Liver (tissue), 8 donors: ENCODE measurements at regions not wholly inside any gene's neighbourhood (a gene's known extent, or its start where the extent isn't known, plus 50 kb on each side); places are given as distances from the start of the nearest gene placed in this dataset.

Experiments
- DNase-seq: peaks from one replicate; pipeline ENCODE4 v3.0.0-alpha.2; 2017; ENCODE audit warnings: low spot score
- H3K27ac ChIP-seq, 2 donors: one replicate each; pipeline ENCODE4 v1.7.0; 2013; ENCODE audit warnings: inconsistent platforms in 2 of 2, low read length in 2 of 2, control low read depth in 1 of 2, low read depth in 1 of 2, mild to moderate bottlenecking in 1 of 2
- H3K27me3 ChIP-seq, 4 donors: one replicate each; pipeline versions ENCODE4 v1.6.1 to v1.7.0; 2013; ENCODE audit warnings: low read length in 3 of 4, inconsistent platforms in 1 of 4, mild to moderate bottlenecking in 1 of 4, moderate library complexity in 1 of 4; ENCODE audit not compliant: control insufficient read depth in 4 of 4, insufficient read depth in 4 of 4
- H3K36me3 ChIP-seq, 4 donors: one replicate each; pipeline versions ENCODE4 v1.6.1 to v1.7.0; 2013; ENCODE audit warnings: low read length in 3 of 4, mild to moderate bottlenecking in 3 of 4, low read depth in 1 of 4, moderate library complexity in 1 of 4; ENCODE audit not compliant: control insufficient read depth in 4 of 4, insufficient read depth in 3 of 4
- H3K4me1 ChIP-seq, 4 donors: one replicate each; pipeline versions ENCODE4 v1.6.1 to v1.7.0; 2013; ENCODE audit warnings: low read length in 3 of 4, mild to moderate bottlenecking in 3 of 4, moderate library complexity in 1 of 4; ENCODE audit not compliant: control insufficient read depth in 4 of 4, insufficient read depth in 4 of 4
- H3K4me3 ChIP-seq, 3 donors: one replicate each; pipeline versions ENCODE4 v1.6.1 to v1.7.0; 2013; ENCODE audit warnings: low read length in 3 of 3, control low read depth in 1 of 3, low read depth in 1 of 3, mild to moderate bottlenecking in 1 of 3
- H3K9ac ChIP-seq, 2 donors: one replicate each; pipeline ENCODE4 v1.7.0; 2013; ENCODE audit warnings: low read length in 2 of 2, mild to moderate bottlenecking in 2 of 2, moderate library complexity in 2 of 2, control low read depth in 1 of 2, low read depth in 1 of 2
- H3K9me3 ChIP-seq, 4 donors: one replicate each; pipeline versions ENCODE4 v1.6.1 to v1.7.0; 2013; ENCODE audit warnings: low read length in 3 of 4; ENCODE audit not compliant: control insufficient read depth in 4 of 4
- CTCF ChIP-seq: fragments of 150-350 bp; IDR thresholded peaks from 2 replicates; pipeline ENCODE4 v1.5.1; 2017; ENCODE audit warnings: improper control_type of control experiment, low read depth, low read length; ENCODE audit not compliant: missing input control
- FOXA2 ChIP-seq: IDR thresholded peaks from 2 replicates; pipeline ENCODE4 v1.6.1; 2016; ENCODE audit warnings: antibody characterized with exemption
- GABPA ChIP-seq, 2 donors: IDR thresholded peaks in 1 of 2; conservative IDR thresholded peaks in 1 of 2; 2 replicates each; pipeline ENCODE4 v1.6.1; 2016; ENCODE audit warnings: antibody characterized with exemption in 2 of 2, mild to moderate bottlenecking in 1 of 2, moderate library complexity in 1 of 2
- HNF4A ChIP-seq, 2 donors: conservative IDR thresholded peaks; 2 replicates each; pipeline ENCODE4 v1.6.1; 2016; ENCODE audit warnings: antibody characterized with exemption in 2 of 2, mild to moderate bottlenecking in 2 of 2
- HNF4G ChIP-seq: IDR thresholded peaks from 2 replicates; pipeline ENCODE4 v1.6.1; 2016; ENCODE audit warnings: antibody characterized with exemption
- JUND ChIP-seq, 2 donors: IDR thresholded peaks; 2 replicates each; pipeline ENCODE4 v1.6.1; 2016; ENCODE audit warnings: antibody characterized with exemption in 2 of 2
- RXRA ChIP-seq, 2 donors: IDR thresholded peaks; 2 replicates each; pipeline ENCODE4 v1.6.1; 2017 to 2018; ENCODE audit warnings: antibody characterized with exemption in 2 of 2, mild to moderate bottlenecking in 1 of 2
- SP1 ChIP-seq: IDR thresholded peaks from 2 replicates; pipeline ENCODE4 v1.6.1; 2018; ENCODE audit warnings: antibody characterized with exemption, mild to moderate bottlenecking
- TAF1 ChIP-seq: conservative IDR thresholded peaks from 2 replicates; pipeline ENCODE4 v1.6.1; 2016; ENCODE audit warnings: antibody characterized with exemption, mild to moderate bottlenecking
- YY1 ChIP-seq: IDR thresholded peaks from 2 replicates; pipeline ENCODE4 v1.6.1; 2016; ENCODE audit warnings: antibody characterized with exemption, mild to moderate bottlenecking
- WGBS: extraction: QIAGEN DNeasy Blood & Tissue Kit; methylation state at CpG from one replicate; pipeline ENCODE4 v1.1.7; 2013; 5-methylcytosine and 5-hydroxymethylcytosine counted together
- TF ChIP-seq, protein P1 (sequence below): IDR thresholded peaks from 2 replicates; pipeline ENCODE4 v1.6.1; 2016; ENCODE audit warnings: antibody characterized with exemption
- TF ChIP-seq, protein P2 (sequence below): IDR thresholded peaks from 2 replicates; pipeline ENCODE4 v1.6.1; 2016; ENCODE audit warnings: antibody characterized with exemption, mild to moderate bottlenecking
- donor health status: healthy.
- donor health status: healthy.
- donor health status: healthy.
- donor health status: healthy.
- donor health status: healthy.

DNA sequence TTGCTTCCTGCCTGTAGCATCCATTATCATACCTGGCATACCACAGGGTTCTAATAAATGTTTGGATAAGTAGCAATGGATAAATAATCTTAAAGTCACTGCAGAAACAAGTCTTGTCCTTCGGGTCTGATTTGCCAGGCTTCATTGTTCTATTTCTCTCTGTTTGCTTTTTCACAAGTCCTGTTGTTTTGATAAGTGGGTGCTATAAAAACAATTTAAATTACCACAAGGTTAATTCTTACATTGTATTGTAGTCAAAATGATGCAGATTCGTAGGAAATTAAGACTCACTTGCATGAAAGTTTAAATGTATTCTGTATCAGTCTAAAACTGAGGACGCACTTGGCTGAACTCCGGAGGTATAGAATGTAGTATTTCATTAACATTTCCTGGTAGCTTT is 429.9 kb downstream of the NELL2 start:
- Histone ChIP-seq H3K27ac (no peak overlapping the region), H3K4me1 (no peaks in the 10 kb centered on the region)
- WGBS, result 50% methylated on average over 4 of the region's 4 CpGs

DNA sequence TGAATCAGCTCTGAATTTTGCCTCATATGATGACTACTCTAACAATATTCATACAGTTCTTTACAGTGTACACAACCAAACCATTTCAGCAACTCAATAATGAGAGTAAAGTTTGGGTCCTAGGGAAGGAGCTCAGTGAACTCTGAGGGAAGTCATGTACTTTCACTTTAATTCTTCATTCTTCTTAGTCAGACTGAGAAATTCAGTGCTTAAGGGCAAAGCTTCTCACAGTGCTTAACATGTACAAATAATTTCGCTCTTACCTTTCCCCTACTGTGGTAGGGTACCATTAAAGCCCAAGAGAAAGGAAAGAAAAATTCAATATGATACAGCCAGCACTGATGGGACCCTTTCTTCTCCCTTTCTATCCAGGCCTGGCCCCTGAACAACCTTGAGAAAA is 435.0 kb downstream of the NELL2 start:
- Histone ChIP-seq H3K4me3 (no peak overlapping the region), H3K36me3 (no peaks in the 10 kb centered on the region), H3K27me3 (no peaks in the 10 kb centered on the region), H3K4me1 (no peaks in the 10 kb centered on the region), H3K9me3 (no peaks in the 10 kb centered on the region), H3K27ac (no peak overlapping the region), H3K9ac (no peak overlapping the region)
- DNase-seq, result no peak
- TF ChIP-seq HNF4A (conservative IDR thresholded peaks at IDR 0.05) (no peak), GABPA (IDR thresholded peaks at IDR 0.05 in 1 of 2, conservative IDR thresholded peaks at IDR 0.05 in 1 of 2) (no peak), SP1 (no peak), HNF4G (no peak), RXRA (IDR thresholded peaks at IDR 0.05) (no peak), CTCF (no peak), FOXA2 (no peak), JUND (IDR thresholded peaks at IDR 0.05) (no peak)
- TF ChIP-seq, protein P1, sequence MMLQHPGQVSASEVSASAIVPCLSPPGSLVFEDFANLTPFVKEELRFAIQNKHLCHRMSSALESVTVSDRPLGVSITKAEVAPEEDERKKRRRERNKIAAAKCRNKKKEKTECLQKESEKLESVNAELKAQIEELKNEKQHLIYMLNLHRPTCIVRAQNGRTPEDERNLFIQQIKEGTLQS, result no peak
- TF ChIP-seq, protein P2, sequence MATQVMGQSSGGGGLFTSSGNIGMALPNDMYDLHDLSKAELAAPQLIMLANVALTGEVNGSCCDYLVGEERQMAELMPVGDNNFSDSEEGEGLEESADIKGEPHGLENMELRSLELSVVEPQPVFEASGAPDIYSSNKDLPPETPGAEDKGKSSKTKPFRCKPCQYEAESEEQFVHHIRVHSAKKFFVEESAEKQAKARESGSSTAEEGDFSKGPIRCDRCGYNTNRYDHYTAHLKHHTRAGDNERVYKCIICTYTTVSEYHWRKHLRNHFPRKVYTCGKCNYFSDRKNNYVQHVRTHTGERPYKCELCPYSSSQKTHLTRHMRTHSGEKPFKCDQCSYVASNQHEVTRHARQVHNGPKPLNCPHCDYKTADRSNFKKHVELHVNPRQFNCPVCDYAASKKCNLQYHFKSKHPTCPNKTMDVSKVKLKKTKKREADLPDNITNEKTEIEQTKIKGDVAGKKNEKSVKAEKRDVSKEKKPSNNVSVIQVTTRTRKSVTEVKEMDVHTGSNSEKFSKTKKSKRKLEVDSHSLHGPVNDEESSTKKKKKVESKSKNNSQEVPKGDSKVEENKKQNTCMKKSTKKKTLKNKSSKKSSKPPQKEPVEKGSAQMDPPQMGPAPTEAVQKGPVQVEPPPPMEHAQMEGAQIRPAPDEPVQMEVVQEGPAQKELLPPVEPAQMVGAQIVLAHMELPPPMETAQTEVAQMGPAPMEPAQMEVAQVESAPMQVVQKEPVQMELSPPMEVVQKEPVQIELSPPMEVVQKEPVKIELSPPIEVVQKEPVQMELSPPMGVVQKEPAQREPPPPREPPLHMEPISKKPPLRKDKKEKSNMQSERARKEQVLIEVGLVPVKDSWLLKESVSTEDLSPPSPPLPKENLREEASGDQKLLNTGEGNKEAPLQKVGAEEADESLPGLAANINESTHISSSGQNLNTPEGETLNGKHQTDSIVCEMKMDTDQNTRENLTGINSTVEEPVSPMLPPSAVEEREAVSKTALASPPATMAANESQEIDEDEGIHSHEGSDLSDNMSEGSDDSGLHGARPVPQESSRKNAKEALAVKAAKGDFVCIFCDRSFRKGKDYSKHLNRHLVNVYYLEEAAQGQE, result no peak
- 79% methylated on average over 1 of the region's 1 CpG for WGBS

More for the DNA sequence above, 429.9 kb downstream of the NELL2 start:
- H3K9me3 ChIP-seq, result no peaks in the 10 kb centered on the region
- no peak for DNase-seq
- H3K36me3 ChIP-seq, result no peaks in the 10 kb centered on the region
- H3K9ac ChIP-seq, result no peak overlapping the region
- no peaks in the 10 kb centered on the region for H3K27me3 ChIP-seq
- H3K4me3 ChIP-seq, result no peak overlapping the region
- no peak for TF ChIP-seq TAF1
- TF ChIP-seq YY1, result no peak
- TF ChIP-seq GABPA (IDR thresholded peaks at IDR 0.05 in 1 of 2, conservative IDR thresholded peaks at IDR 0.05 in 1 of 2), result no peak
- no peak for TF ChIP-seq FOXA2
- TF ChIP-seq HNF4G, result no peak
- no peak for TF ChIP-seq CTCF
- no peak for TF ChIP-seq RXRA (IDR thresholded peaks at IDR 0.05)
